ENCODE measurements at regions not wholly inside any gene's neighbourhood (a gene's known extent, or its start where the extent isn't known, plus 50 kb on each side); places are given as distances from the start of the nearest gene placed in this dataset.

DNA sequence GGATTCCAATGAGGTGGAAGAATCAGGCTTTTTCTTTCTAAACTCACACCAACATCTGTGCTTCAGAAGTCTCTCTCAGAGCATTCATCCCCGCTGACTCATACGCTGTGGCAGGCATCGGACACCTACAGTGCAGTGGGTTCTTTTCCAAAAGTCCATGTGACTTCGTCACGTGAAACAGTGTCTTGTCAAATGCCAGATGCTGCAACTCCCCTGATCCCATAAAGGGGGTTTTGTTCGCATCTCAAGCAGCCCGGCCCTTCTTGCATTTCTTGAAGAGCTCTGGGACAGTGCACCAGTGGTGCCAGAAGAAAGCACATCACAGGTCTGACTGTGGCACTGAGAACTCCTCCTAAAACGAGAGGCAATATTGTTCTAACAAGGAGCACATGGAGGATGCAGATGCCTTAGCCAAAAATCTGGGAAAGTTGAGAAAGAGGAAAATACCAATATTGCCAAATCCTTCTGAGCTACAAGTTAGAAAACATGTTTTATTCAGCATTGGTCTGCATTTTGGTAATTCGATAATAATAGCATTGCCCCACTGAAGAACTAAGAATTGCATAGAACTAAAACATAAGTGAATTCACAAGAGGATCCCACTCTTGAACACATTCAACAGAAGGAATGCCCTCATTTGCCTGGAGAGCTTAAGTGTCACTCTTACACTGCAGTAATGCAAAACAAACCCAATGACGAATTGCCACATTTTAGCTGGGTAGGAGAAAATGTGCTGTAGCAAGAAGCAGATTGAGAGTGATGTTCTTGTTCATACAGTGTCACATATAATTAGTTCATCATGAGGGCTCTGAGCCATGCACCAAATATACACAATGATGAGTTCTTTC lies 204.4 kb downstream of the CXCL12 start:
- no CpG with 5 or more reads among the region's 10 CpGs for WGBS, 2 donors (ENCODE audit: extremely low coverage in 2 of 2, insufficient read length in 2 of 2, insufficient replicate concordance in 1 of 2)

GRCh38 chr10:44178856-44179255 lies 206.0 kb downstream of the CXCL12 start:
- H3K4me2 ChIP-seq (ENCODE audit: insufficient read depth, low read length, poor library complexity, severe bottlenecking) = no peak overlapping the region
- no peak overlapping the region for H2AK5ac ChIP-seq (ENCODE audit: low read depth, low read length)
- no peak overlapping the region for H3K4ac ChIP-seq (ENCODE audit: low read length)
- H2BK120ac ChIP-seq (ENCODE audit: low read depth, low read length) = no peak overlapping the region
- H3K14ac ChIP-seq (ENCODE audit: low read length) = no peak overlapping the region
- H2BK15ac ChIP-seq (ENCODE audit: low read length) = no peak overlapping the region
- H3K9ac ChIP-seq (ENCODE audit: low read depth, low read length, poor library complexity) = no peak overlapping the region
- no peaks in the 10 kb centered on the region for H3K36me3 ChIP-seq (replicated peaks in 1 of 2; ENCODE audit: control insufficient read depth in 2 of 2, insufficient read depth in 2 of 2, low read length in 2 of 2)
- H2BK12ac ChIP-seq (ENCODE audit: low read length) = no peak overlapping the region
- no peaks in the 10 kb centered on the region for H3K79me1 ChIP-seq (ENCODE audit: low read depth, low read length)
- H4K8ac ChIP-seq (ENCODE audit: low read depth, low read length) = no peak overlapping the region
- no peak overlapping the region for H4K91ac ChIP-seq (ENCODE audit: low read depth, low read length, poor library complexity)
- no peak for DNase-seq (ENCODE audit: low spot score)
- no peaks in the 10 kb centered on the region for H3K27me3 ChIP-seq (ENCODE audit: control insufficient read depth in 3 of 3, insufficient read depth in 3 of 3, low read depth in 1 of 3, low read length in 3 of 3)
- no peak overlapping the region for H3K18ac ChIP-seq (ENCODE audit: low read length)
- H3K9me3 ChIP-seq (replicated peaks in 1 of 2; ENCODE audit: control insufficient read depth in 2 of 2, insufficient read depth in 1 of 2, low read depth in 1 of 2, low read length in 2 of 2) = no peaks in the 10 kb centered on the region
- no peak overlapping the region for H2BK5ac ChIP-seq (ENCODE audit: low read length)
- no peak overlapping the region for H3K27ac ChIP-seq (replicated peaks; ENCODE audit: low read length)
- no peak overlapping the region for H3K23ac ChIP-seq (ENCODE audit: low read depth, low read length, poor library complexity)
- peaks cover 0 to 7% of the 10 kb centered on the region in 2 donors for H3K4me1 ChIP-seq (ENCODE audit: control insufficient read depth in 2 of 2, insufficient read depth in 1 of 2, low read depth in 1 of 2, low read length in 2 of 2)
- H3K4me3 ChIP-seq (ENCODE audit: low read length in 2 of 2) = no peak overlapping the region
- H2AFZ ChIP-seq (ENCODE audit: low read length) = no peak overlapping the region
- no CpG with 5 or more reads among the region's 3 CpGs for WGBS, 2 donors (ENCODE audit: extremely low coverage in 2 of 2, insufficient read length in 2 of 2, insufficient replicate concordance in 1 of 2)

More for the DNA sequence above, 204.4 kb downstream of the CXCL12 start:
- Histone ChIP-seq H3K23ac (ENCODE audit: low read depth, low read length, poor library complexity) (no peak overlapping the region), H3K79me1 (ENCODE audit: low read depth, low read length) (no peaks in the 10 kb centered on the region), H3K36me3 (replicated peaks in 1 of 2; ENCODE audit: control insufficient read depth in 2 of 2, insufficient read depth in 2 of 2, low read length in 2 of 2) (no peaks in the 10 kb centered on the region), H3K27ac (replicated peaks; ENCODE audit: low read length) (no peak overlapping the region), H3K9ac (ENCODE audit: low read depth, low read length, poor library complexity) (no peak overlapping the region), H3K18ac (ENCODE audit: low read length) (no peak overlapping the region), H3K4ac (ENCODE audit: low read length) (no peak overlapping the region), H3K4me3 (ENCODE audit: low read length in 2 of 2) (no peak overlapping the region), H4K91ac (ENCODE audit: low read depth, low read length, poor library complexity) (no peak overlapping the region), H2BK120ac (ENCODE audit: low read depth, low read length) (no peak overlapping the region), H3K4me1 (ENCODE audit: control insufficient read depth in 2 of 2, insufficient read depth in 1 of 2, low read depth in 1 of 2, low read length in 2 of 2) (peaks cover 0 to 7% of the 10 kb centered on the region in 2 donors), H2BK12ac (ENCODE audit: low read length) (no peak overlapping the region), H2BK15ac (ENCODE audit: low read length) (no peak overlapping the region), H2BK5ac (ENCODE audit: low read length) (no peak overlapping the region), H3K4me2 (ENCODE audit: insufficient read depth, low read length, poor library complexity, severe bottlenecking) (no peak overlapping the region), H2AK5ac (ENCODE audit: low read depth, low read length) (no peak overlapping the region), H4K8ac (ENCODE audit: low read depth, low read length) (no peak overlapping the region), H3K9me3 (replicated peaks in 1 of 2; ENCODE audit: control insufficient read depth in 2 of 2, insufficient read depth in 1 of 2, low read depth in 1 of 2, low read length in 2 of 2) (no peaks in the 10 kb centered on the region), H3K27me3 (ENCODE audit: control insufficient read depth in 3 of 3, insufficient read depth in 3 of 3, low read depth in 1 of 3, low read length in 3 of 3) (no peaks in the 10 kb centered on the region), H2AFZ (ENCODE audit: low read length) (no peak overlapping the region), H3K14ac (ENCODE audit: low read length) (no peak overlapping the region)
- DNase-seq (ENCODE audit: low spot score) = no peak

DNA sequence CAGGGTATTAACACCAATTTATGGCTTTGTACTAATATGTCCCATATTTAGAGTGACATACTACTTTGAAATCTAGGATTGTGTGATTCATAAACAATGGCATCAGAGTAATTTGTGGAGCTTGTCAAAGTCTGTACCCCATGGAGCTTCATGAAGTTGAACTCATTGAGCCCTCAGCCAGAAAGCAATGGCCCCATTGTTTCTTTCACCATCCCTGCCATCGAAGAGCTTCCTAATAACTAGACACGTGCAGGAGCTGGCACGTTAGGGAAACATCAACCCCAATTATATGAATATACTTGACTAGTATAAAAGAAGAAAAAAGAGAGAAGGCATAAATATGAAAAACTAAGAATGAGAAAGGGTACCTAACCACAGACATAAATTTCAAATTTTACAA lies 206.6 kb downstream of the CXCL12 start:
- no peak overlapping the region for H3K18ac ChIP-seq (ENCODE audit: low read length)
- no CpG with 5 or more reads among the region's 3 CpGs for WGBS, 2 donors (ENCODE audit: extremely low coverage in 2 of 2, insufficient read length in 2 of 2, insufficient replicate concordance in 1 of 2)

GRCh38 chr10:44177610-44178009 lies 207.3 kb downstream of the CXCL12 start:
- peak overlapping the region in 1 of 2 donors; percentile 48 for H3K4me3 ChIP-seq (ENCODE audit: low read length in 2 of 2)
- no peak overlapping the region for H4K8ac ChIP-seq (ENCODE audit: low read depth, low read length)
- H3K14ac ChIP-seq (ENCODE audit: low read length) = no peak overlapping the region
- no peak overlapping the region for H3K27ac ChIP-seq (replicated peaks; ENCODE audit: low read length)
- H2BK120ac ChIP-seq (ENCODE audit: low read depth, low read length) = no peak overlapping the region
- H2BK5ac ChIP-seq (ENCODE audit: low read length) = no peak overlapping the region
- H3K79me1 ChIP-seq (ENCODE audit: low read depth, low read length) = no peaks in the 10 kb centered on the region
- H3K23ac ChIP-seq (ENCODE audit: low read depth, low read length, poor library complexity) = no peak overlapping the region
- H3K4me2 ChIP-seq (ENCODE audit: insufficient read depth, low read length, poor library complexity, severe bottlenecking) = no peak overlapping the region
- no peak for DNase-seq (ENCODE audit: low spot score)
- no peaks in the 10 kb centered on the region for H3K36me3 ChIP-seq (replicated peaks in 1 of 2; ENCODE audit: control insufficient read depth in 2 of 2, insufficient read depth in 2 of 2, low read length in 2 of 2)
- no peak overlapping the region for H4K91ac ChIP-seq (ENCODE audit: low read depth, low read length, poor library complexity)
- peaks cover 0 to 9% of the 10 kb centered on the region in 2 donors for H3K4me1 ChIP-seq (ENCODE audit: control insufficient read depth in 2 of 2, insufficient read depth in 1 of 2, low read depth in 1 of 2, low read length in 2 of 2)
- H3K9ac ChIP-seq (ENCODE audit: low read depth, low read length, poor library complexity) = no peak overlapping the region
- H3K9me3 ChIP-seq (replicated peaks in 1 of 2; ENCODE audit: control insufficient read depth in 2 of 2, insufficient read depth in 1 of 2, low read depth in 1 of 2, low read length in 2 of 2) = no peaks in the 10 kb centered on the region
- WGBS, 2 donors (ENCODE audit: extremely low coverage in 2 of 2, insufficient read length in 2 of 2, insufficient replicate concordance in 1 of 2) = no CpG with 5 or more reads among the region's 7 CpGs
- no peak overlapping the region for H2BK12ac ChIP-seq (ENCODE audit: low read length)
- H2BK15ac ChIP-seq (ENCODE audit: low read length) = no peak overlapping the region
- no peaks in the 10 kb centered on the region for H3K27me3 ChIP-seq (ENCODE audit: control insufficient read depth in 3 of 3, insufficient read depth in 3 of 3, low read depth in 1 of 3, low read length in 3 of 3)
- no peak overlapping the region for H3K18ac ChIP-seq (ENCODE audit: low read length)
- no peak overlapping the region for H2AFZ ChIP-seq (ENCODE audit: low read length)
- no peak overlapping the region for H3K4ac ChIP-seq (ENCODE audit: low read length)
- no peak overlapping the region for H2AK5ac ChIP-seq (ENCODE audit: low read depth, low read length)

More for the DNA sequence above, 206.6 kb downstream of the CXCL12 start:
- Histone ChIP-seq H4K91ac (ENCODE audit: low read depth, low read length, poor library complexity) (no peak overlapping the region), H3K79me1 (ENCODE audit: low read depth, low read length) (no peaks in the 10 kb centered on the region), H2BK120ac (ENCODE audit: low read depth, low read length) (no peak overlapping the region), H3K4me1 (ENCODE audit: control insufficient read depth in 2 of 2, insufficient read depth in 1 of 2, low read depth in 1 of 2, low read length in 2 of 2) (peaks cover 0 to 9% of the 10 kb centered on the region in 2 donors), H3K27ac (replicated peaks; ENCODE audit: low read length) (no peak overlapping the region), H3K9me3 (replicated peaks in 1 of 2; ENCODE audit: control insufficient read depth in 2 of 2, insufficient read depth in 1 of 2, low read depth in 1 of 2, low read length in 2 of 2) (no peaks in the 10 kb centered on the region), H3K14ac (ENCODE audit: low read length) (no peak overlapping the region), H3K4ac (ENCODE audit: low read length) (no peak overlapping the region), H2BK15ac (ENCODE audit: low read length) (no peak overlapping the region), H3K4me2 (ENCODE audit: insufficient read depth, low read length, poor library complexity, severe bottlenecking) (no peak overlapping the region), H2AK5ac (ENCODE audit: low read depth, low read length) (no peak overlapping the region), H2BK5ac (ENCODE audit: low read length) (no peak overlapping the region), H3K4me3 (ENCODE audit: low read length in 2 of 2) (no peak overlapping the region), H3K23ac (ENCODE audit: low read depth, low read length, poor library complexity) (no peak overlapping the region), H3K36me3 (replicated peaks in 1 of 2; ENCODE audit: control insufficient read depth in 2 of 2, insufficient read depth in 2 of 2, low read length in 2 of 2) (no peaks in the 10 kb centered on the region), H3K9ac (ENCODE audit: low read depth, low read length, poor library complexity) (no peak overlapping the region), H2AFZ (ENCODE audit: low read length) (no peak overlapping the region), H2BK12ac (ENCODE audit: low read length) (no peak overlapping the region), H3K27me3 (ENCODE audit: control insufficient read depth in 3 of 3, insufficient read depth in 3 of 3, low read depth in 1 of 3, low read length in 3 of 3) (no peaks in the 10 kb centered on the region), H4K8ac (ENCODE audit: low read depth, low read length) (no peak overlapping the region)
- DNase-seq (ENCODE audit: low spot score) = no peak
